ENCODE measurements at regions not wholly inside any gene's neighbourhood (a gene's known extent, or its start where the extent isn't known, plus 50 kb on each side); places are given as distances from the start of the nearest gene placed in this dataset.
"Not testable (repeated sequence)": the region's sequence is repeated elsewhere in the genome, so short reads cannot be mapped to it uniquely, and the experiment has no call there.

DNA sequence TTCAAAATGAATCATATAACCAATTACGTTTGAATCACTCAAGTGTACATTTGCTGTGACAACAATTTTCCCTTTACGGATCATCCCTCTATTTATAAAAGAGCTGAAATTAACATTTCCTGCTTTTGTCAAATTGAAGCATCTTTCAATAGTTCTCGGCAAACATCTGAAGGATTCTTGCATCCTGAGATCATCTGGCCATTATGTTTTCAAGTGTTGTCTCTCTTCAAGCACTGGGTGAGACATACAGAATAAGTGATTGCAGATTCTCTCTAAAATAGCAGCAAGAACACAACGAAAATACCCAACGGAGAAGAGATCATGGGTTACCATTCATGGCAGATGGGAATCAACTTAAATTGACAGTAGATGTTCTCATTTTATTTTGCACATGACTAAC is 283.4 kb upstream of the GRAMD2B start:
- no peak for DNase-seq

DNA sequence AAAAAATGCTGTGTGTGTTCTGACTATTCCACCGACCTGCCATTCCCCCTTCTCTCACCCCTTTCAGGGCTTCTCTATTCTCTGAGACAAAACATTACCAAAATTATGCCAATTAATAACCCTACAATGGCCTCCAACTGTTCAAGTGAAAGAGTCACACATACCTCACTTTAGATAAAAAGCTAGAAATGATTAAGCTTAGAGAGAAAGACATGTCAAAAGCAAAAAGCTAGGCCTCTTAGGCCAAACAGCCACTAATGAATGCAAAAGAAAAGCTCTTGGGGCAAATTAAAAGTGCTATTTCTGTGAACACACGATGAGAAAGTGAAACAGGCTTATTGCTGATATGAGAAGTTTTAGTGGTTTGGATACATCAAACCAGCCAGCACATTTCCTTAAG is 279.6 kb upstream of the GRAMD2B start:
- DNase-seq = no peak

DNA sequence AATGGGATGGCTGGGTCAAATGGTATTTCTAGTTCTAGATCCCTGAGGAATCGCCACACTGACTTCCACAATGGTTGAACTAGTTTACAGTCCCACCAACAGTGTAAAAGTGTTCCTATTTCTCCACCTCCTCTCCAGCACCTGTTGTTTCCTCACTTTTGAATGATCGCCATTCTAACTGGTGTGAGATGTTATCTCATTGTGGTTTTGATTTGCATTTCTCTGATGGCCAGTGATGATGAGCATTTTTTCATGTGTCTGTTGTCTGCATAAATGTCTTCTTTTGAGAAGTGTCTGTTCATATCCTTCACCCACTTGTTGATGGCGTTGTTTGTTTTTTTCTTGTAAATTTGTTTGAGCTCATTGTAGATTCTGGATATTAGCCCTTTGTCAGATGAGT is 272.9 kb upstream of the GRAMD2B start:
- DNase-seq = not testable (repeated sequence)

DNA sequence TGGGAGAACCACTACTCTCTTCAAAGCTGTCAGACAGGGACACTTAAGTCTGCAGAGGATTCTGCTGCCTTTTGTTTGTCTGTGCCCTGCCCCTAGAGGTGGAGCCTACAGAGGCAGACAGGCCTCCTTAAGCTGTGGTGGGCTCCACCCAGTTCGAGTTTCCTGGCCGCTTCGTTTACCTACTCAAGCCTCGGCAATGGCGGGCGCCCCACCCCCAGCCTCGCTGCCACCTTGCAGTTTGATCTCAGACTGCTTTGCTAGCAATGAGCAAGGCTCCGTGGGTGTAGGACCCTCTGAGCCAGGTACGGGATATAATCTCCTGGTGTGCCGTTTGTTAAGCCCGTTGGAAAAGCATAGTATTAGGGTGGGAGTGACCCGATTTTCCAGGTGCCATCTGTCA is 267.9 kb upstream of the GRAMD2B start:
- DNase-seq = not testable (repeated sequence)

DNA sequence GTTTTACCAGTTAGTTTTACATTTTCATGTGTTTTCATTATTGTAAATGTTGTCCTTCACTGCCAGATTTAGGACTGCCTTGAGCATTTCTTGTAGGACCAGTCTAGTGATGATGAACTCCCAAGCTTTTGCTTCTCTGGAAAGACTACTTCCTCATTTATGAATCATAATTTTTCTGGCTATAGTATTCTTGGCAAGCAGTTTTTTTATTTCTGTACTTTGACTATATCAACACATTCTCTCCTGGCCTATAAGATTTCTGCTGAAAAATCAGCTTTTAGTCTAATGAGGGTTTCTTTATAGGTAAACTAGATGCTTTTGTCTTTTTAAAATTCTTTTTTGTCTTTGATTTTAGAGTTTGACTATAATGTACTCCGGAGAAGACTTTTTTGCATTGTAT is 256.8 kb upstream of the GRAMD2B start:
- no peak for DNase-seq

DNA sequence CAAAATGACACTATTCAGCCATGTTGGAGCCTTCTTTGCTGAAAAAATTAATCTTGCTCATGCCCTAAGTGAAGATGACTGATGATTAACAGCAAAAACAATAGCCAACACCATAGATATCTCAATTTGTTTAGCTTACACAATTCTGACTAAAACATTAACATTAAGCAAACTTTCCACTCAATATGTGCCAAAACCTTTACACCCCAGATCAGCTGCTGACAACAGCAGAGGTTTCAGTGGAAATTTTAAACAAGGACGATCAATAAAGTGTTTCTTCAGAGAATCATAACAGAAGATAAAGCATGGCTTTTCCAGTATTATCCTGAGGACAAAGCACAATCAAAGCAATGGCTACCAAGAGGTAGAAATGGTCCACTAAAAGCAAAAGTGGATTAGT is 254.4 kb upstream of the GRAMD2B start:
- no peak for DNase-seq

DNA sequence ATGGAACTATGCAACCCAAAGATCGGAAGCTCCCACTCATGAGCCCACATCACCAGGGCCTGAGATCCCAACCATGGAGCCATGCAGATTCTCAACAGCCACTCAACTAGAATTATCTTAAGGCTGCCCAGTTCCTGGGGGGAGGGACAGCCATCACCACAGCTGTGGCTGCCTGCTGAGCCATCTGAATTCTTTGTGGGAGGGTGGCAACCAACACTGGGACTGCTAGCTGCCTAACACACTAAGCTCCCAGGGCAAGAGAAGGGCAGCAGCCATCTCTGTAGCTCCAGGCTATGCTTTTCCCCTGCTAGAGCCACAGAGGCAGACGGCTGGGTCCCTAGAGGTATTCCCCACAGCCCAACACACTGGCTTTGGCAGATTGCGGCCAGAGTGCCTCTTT is 251.3 kb upstream of the GRAMD2B start:
- no peak for DNase-seq

DNA sequence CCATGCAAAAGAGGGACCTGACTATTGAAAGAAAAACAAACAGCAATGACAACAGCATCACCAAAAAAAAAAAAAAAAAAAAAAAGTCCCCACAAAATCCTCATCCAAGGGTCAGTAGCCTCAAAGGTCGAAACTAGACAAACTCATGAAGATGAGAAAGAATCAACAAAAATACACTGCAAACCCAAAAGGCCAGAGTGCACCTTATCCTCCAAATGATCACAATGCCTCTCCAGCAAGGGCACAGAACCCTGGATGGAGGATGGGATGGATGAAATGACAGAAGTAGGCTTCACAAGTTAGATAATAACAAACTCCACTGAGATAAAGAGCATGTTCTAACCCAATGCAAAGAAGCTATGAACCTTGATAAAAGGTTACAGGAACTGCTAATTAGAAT is 250.4 kb upstream of the GRAMD2B start:
- no peak for DNase-seq

DNA sequence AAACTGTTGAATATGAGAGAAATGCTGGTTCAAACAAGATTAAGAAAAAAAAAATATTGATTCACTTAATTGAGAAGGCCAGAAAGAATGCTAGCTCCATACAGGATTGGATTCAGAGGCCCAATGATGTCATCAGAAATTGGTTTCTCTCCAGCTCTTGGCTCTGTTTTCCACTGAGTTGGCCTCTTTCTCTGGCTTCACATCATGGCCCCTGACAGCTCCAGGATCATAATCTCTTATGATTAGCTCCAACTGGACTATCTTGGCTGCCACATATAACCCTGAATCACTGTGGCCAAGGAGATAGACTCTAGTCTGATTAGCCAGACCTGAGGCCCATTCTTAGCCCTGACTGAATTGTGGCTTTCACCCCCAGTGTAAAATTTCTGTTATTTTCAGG is 244.7 kb upstream of the GRAMD2B start:
- no peak for DNase-seq

DNA sequence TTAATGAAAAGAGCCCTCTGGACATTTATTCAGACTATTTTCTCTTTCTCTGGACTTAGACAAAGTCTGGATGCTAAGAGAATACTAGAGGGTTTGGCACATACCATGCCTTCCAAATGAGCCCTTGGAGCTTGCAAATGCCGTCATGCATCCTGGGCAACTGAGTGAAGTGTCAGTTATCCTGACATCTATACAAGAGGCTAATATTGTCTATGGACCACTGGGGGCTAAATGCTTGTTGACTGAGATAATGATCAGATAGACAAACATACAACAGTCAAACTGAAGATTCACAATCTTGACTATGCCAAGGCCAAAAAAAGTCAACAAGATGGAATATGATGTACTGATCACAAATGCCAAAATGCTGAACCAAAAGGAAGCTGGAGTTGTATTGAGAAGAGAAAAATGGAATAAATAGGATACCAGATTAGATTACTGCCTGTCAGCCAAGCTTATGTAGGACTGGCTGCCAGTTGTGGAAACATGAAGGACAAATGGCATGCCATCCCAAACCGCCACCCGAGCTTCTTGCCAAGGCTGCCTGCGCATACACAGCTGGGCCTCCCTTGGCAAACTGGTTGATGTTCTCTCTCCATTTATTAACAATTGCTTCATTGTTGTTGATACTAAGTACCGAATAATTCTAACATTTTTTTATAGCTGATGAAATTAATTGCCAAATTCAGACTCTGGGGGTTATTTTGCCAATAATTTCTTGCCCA is 240.1 kb upstream of the GRAMD2B start:
- no peak for DNase-seq

DNA sequence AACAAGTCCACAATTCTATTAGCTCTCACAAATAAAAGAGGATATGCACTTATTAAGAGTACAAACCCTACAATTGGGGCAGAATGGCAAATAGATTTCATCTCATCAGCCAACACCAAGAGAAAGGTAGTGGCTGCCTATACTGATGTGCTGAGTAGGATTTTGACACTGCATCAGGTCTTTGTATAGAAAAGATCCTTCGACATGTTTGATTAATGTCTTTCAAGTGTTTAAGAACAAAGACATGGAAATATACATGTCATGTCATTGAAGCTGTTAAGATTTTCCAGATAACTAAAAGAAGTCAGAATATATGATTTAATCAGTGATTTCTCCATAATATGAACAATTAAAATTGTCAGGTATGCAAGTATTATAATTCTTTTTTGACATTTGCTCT is 238.7 kb upstream of the GRAMD2B start:
- no peak for DNase-seq

DNA sequence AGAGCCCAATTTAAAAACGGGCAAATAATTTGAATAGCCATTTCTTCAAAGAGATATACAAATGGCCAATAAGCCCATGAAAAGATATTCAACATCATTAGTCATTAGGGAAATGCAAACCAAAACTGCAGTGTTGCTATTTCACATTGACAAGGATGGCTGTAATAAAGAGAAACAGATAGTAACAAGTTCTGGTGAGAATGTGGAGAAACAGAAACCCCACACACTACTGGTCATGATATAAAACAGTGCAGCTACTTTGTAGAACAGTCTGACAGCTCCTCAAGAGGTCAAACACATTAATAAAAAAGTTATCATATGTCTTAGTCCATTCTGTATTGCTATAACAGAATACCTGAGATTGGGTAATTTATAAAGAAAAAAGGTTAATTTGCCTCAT is 237.0 kb upstream of the GRAMD2B start:
- no peak for DNase-seq

DNA sequence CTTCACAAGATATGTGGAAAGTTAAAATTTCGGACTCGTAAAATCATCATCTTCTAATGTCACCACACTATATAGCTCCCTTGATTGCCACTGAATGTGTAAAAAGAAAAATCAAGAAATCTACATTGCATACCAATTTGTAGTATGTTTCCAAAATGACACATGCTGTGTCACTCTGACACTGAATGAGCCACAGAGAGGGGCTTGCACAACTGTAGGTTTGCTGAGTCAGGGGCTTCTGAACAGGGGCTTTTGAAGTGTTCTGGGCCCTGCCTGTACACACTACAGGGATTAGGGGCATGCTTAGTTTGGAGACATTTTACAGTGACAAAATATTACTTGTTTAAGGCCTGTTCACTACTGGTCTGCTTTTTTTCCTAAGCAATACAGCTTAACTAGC is 234.4 kb upstream of the GRAMD2B start:
- no peak for DNase-seq

DNA sequence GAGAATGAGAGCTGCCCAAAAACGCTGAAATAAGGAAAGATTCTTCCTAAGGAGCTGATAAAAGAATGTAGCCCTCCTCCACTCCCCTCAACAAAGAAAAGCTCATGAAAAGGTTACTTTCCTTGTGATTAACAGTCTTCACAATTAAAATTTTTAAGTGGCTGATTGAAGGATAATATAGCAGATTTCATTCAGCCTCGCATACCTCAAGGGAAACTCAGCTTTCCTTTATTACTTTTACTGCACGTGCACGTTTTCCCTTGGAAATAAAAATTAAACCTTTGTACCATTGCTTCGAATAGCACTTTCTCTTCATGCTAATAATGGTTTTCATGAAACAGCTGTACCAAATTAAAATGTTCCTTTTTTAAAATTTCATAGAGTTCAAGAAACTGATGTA is 234.0 kb upstream of the GRAMD2B start:
- no peak for DNase-seq

DNA sequence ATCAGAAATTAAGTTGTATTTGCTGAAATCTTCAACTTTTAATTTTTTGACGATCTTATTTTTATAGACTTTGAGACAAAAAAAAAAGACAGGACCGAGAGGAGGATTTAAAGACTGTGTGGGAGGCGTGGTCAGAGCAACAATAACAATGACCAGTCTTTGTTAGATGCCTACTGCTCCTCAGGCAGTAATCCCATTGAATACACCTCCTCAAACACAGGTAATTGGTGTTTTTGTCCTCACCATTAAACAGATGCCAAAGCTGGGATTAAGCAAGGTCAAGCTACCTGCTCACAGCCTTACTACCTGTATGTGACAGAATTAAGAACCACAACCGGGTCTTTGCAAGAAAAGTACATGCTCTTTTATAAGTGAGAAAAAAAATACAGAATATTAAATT is 233.3 kb upstream of the GRAMD2B start:
- no peak for DNase-seq

DNA sequence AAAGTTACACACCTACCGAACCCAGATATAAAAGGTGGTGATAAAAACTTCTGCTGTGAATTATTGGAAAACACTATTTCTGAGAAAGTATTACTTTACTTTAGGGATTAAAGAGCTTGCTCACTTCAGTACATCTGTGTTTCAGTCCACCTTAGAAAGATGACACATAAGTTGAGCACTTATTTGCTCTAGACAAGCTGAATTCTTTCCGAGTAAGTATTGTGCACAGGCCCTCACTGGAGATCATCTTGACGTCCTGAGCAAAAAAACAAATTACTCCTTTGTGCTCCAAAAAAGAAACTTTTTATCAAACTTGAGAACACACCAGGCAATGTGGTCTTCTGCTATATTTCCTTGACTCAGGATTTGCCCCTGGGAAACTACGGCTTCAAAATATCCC is 231.0 kb upstream of the GRAMD2B start:
- DNase-seq = no peak

DNA sequence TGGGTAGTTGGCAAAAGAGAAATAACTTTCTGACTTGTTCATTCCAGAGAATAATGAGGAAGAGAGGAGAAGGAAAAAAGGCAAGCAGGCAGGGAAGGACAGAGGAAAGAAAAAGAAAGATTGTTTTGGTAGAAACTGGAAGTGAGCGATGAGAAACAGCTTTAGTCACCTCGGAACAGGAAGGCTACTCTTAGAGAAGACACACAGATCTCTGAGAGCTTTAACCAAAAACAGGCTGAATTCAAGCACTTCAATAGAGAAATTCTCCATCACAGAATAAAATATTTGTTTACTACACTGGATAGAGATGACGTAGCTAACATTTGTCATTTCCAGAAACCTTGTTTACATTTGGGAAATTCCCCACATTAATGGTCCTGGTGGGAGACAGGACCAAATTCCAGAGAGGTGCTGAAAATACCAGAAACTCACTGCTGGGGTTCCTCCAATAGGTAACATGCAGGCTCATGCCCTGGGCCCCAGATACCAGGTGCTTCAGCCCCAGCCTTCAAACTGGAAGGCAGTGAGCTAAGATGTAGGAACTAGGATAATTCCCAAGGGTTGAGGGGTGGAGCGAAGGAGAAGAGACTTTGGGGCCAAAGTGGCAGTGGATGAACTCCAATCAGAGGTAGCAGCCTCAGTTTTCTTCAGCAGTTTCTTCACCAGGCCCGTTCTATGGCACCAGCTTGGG is 227.7 kb upstream of the GRAMD2B start:
- DNase-seq = no peak

DNA sequence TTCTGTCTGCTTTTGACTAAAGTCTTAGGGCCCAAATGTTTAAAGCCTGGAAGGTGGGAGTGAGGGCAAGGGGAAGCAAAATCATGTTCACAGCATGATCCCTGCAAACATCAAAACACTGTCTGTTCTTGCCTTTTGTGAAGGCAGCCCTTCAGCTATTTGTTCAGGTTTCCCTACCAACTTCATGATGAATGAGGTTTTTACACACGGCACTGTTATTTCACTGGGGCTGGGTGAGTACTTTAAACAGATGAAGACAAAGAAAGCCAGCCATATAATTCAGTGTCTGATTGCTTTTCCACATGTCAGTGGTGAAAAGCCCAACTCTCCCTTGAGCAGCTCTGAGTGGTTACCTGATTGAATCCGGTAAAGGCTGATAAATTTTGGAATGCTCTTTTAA is 224.7 kb upstream of the GRAMD2B start:
- DNase-seq = peak; percentile 93

DNA sequence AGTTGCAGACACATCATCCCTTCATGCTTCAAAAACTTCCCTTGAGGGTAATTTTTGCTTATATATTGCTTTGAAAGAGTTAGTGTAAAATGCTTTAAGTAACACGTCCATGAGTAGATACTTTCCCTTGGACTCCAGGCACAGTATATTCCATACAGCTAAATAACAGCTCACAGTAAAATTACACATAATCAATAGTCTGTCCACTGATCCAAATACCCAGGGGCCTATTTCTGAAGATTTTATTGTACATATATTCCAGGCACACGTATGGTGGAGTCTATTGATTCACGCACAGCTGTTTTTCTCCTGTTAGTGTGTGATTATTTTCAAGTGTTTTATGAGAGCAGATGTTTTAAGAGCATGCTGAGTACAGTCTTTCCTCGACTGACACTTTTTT is 223.7 kb upstream of the GRAMD2B start:
- no peak for DNase-seq

DNA sequence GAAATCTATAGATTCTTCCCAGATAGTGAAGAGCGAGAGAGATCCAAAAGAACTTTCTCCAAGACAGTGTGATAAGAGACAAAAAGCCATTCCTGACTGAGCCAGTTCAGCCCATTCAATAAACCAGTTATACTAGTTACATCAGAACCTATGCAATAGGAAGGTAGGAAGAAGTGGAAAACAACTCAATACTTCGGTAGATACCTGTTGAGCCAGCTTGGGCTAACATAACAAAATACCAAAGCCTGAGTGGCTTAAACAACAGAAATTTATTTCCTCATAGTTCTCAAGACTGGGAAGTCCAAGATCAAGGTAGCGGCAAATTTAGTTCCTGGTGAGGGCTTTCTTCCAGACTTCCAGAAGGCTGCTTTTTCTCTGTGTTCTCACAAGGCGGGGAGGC is 214.5 kb upstream of the GRAMD2B start:
- DNase-seq = no peak

DNA sequence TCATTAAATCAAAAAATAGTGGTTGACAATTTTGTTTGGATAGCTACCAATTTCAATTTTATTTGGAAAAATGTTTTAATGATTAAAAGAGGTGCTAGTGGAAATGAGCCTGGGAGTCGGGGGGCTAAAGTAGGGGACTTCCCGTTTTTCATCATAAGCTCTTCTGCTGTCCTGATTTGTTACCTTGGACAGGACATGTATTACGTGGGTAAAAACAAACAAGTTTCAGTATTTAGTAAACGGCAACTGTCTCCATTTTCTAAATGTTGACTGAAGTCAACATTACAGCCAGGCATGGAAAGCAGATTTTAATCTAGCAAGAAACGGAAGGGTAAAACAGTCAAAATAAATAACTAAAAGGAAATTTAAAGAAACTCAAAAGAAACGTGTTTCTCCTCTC is 212.3 kb upstream of the GRAMD2B start:
- no peak for DNase-seq

DNA sequence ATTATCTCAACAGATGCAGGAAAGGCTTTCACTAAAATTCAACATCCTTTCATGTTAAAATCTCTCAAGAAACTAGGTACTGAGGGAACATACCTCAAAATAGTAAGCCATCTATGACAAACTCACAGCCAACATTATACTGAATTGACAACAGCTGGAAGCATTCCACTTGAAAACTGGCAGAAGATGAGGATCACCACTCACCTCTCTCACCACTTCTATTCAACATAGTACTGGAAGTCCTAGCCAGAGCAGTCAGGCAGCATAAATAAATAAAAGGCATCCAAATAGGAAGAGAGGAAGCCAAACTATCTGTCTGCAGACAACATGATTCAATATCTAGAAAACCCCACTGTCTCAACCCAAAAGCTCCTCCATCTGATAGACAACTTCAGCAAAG is 203.6 kb upstream of the GRAMD2B start:
- DNase-seq = no peak

DNA sequence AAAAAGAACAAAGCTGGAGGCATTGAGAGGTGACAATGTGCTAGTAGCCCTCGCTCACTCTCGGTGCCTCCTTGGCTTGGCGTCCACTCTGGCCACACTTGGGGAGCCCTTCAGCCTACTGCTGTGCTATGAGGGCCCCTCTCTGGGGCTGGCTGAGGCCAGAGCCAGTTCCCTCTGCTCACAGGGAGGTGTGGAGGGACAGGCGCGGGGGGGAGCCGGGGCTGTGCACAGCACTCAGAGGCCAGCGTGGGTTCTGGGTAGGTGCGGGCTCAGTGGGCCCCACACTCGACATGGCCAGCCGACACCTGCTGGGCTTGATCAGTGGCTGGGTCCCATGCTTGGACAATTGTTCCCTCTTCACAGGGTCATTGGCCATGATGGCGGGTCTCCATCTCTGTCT is 202.5 kb upstream of the GRAMD2B start:
- no peak for DNase-seq

DNA sequence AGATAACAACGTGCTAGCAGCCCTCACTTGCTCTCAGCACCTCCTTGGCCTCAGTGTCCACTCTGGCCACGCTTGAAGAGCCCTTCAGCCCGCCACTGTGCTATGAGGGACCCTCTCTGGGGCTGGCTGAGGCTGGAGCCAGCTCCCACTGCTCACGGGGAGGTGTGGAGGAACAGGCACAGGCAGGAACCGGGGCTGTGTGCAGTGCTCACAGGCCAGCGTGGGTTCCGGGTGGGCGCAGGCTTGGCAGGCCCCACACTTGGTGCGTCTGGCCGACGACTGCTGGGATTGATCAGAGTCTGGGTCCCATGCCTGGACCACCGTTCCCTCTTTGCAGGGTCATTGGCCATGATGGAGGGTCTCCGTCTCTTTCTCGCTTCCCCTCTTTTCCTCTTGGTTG is 194.3 kb upstream of the GRAMD2B start:
- DNase-seq = no peak

DNA sequence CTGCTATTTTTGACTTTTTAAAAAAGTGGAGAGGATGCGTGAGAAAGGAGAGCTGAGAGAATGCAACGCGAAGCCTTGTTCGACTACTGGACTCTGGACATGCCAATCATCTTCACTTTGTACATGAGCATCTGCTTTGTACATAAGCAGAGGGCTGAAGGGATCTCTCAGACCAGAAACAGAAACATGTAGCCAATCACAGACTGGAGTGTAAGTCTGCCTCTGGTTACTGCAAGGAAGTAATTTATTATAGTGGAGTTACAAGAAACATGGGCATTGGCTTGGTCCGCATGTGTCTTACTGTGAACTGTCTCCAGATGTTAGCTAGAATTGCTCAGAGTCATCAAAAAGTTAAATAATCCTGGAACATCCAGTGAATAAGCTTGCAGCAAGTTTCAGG is 190.0 kb upstream of the GRAMD2B start:
- DNase-seq = no peak

Data from NCI-H2081 treated with DMSO at 0.1 percent for 48 hours (cell line).